Kidney (tissue), 13 donors: ENCODE measurements at regions not wholly inside any gene's neighbourhood (a gene's known extent, or its start where the extent isn't known, plus 50 kb on each side); places are given as distances from the start of the nearest gene placed in this dataset.

Source experiments
- DNase-seq, 5 donors: peaks; one replicate each; pipeline ENCODE4 v3.0.0-alpha.2; 2013 to 2020
- FAIRE-seq: peaks from 2 replicates; lab custom pipeline; 2012; peaks lifted over from hg19 to GRCh38; lab: Jason Lieb, UNC
- H3K27ac ChIP-seq, 2 donors: one replicate each; pipeline ENCODE4 v1.7.0; 2013; ENCODE audit warnings: low read depth in 2 of 2, low read length in 2 of 2, inconsistent platforms in 1 of 2
- H3K27me3 ChIP-seq: one replicate; pipeline ENCODE4 v1.7.1; 2013; ENCODE audit warnings: low read length, inconsistent platforms; ENCODE audit not compliant: control insufficient read depth, insufficient read depth
- H3K36me3 ChIP-seq, 3 donors: one replicate each; pipeline versions ENCODE4 v1.7.0 to v1.7.1; 2013; ENCODE audit warnings: low read length in 3 of 3, control low read depth in 1 of 3, inconsistent platforms in 1 of 3; ENCODE audit not compliant: insufficient read depth in 3 of 3, control insufficient read depth in 2 of 3
- H3K4me1 ChIP-seq, 3 donors: one replicate each; pipeline versions ENCODE4 v1.7.0 to v1.7.1; 2013; ENCODE audit warnings: low read length in 3 of 3, inconsistent platforms in 1 of 3, low read depth in 1 of 3; ENCODE audit not compliant: control insufficient read depth in 2 of 3, insufficient read depth in 2 of 3
- H3K4me3 ChIP-seq, 3 donors: one replicate each; pipeline versions ENCODE4 v1.7.0 to v1.8.1; 2013; ENCODE audit warnings: low read length in 3 of 3, control low read depth in 1 of 3, inconsistent platforms in 1 of 3
- H3K9ac ChIP-seq, 3 donors: one replicate each; pipeline versions ENCODE4 v1.7.0 to v1.7.1; 2013; ENCODE audit warnings: low read length in 3 of 3, control low read depth in 1 of 3, inconsistent platforms in 1 of 3
- H3K9me3 ChIP-seq, 3 donors: one replicate each; pipeline versions ENCODE4 v1.7.0 to v1.7.1; 2013; ENCODE audit warnings: low read length in 3 of 3, control low read depth in 1 of 3, inconsistent platforms in 1 of 3; ENCODE audit not compliant: control insufficient read depth in 2 of 3, insufficient read depth in 1 of 3
- CTCF ChIP-seq: IDR thresholded peaks from 3 replicates; pipeline ENCODE4 v1.5.1; 2012; ENCODE audit warnings: mild to moderate bottlenecking, moderate library complexity, borderline replicate concordance; ENCODE audit not compliant: insufficient read depth; ENCODE audit errors: extremely low read depth
- intact Hi-C: fragments of 100-400 bp; cut with DNase I; formaldehyde crosslinking; loops from one replicate; pipeline ENCODE4 v1.11.1; 2022
- donor health status: control.
- donor health status: control.
- donor health status: control.
- donor health status: control.
- donor health status: control.
- donor health status: DM: yes; HTN: yes; CAD: no.
- donor health status: Normal renal cell carcinoma (clear cell type).

DNA sequence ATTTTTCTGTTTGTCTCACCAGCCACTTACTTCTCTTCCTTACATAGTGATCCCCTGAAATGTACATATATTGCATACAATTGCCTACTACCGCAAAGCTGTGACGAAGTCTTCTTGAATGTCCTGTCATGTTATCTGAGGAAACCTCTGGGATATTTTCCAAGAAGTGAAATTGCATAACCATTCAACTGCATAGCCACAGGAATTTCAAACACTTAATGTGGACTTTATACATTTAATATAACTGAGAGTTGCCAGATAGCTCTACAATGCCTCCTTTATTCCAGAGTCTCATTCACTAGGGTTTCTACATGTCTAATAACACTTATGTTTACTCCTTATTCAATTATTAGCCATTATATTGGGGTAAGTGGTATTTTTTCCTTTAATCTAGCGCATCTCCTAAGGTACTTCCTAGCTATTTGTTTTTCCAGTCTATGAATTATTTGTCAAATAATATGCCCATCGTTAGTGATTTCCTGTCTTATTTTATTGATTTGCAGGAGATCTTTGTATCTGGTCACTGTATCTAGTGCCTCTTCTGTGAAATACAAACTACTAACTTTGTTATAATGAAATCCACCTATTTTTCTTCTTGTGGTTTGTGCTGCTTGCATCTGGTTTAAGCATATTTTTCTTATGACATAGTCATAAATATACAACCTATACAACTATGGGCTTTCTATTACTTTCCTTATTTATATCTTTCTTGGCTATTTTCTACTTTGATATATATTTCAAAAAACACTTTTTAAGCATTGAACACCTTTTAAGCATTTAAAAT, 69.2 kb upstream of the GRID2 start:
- no peak for FAIRE-seq
- no peak overlapping the region for H3K27ac ChIP-seq

DNA sequence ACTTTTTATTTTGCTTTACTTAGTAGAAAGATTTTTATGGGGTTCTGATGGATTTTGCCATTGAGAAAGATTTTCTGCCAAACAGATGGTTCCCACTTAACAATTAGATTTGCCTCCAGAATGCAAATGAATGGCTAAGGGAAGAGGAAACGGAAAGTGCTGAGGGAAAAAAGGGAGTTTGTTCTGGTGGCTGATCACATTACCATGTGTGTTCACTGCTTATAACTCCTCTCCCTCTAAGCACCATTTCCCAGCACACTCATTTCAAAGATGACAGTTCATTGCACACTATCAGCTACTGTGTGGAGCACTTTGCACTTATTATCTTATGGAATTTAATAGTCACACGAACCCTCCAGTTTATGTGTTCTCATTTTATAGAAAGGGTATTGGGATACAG, 68.0 kb upstream of the GRID2 start:
- peak in 2 of 5 donors; percentile 17 to 25 for DNase-seq
- Histone ChIP-seq H3K9me3 (peaks cover 0 to 7% (median 0%) of the 10 kb centered on the region in 3 donors), H3K9ac (no peak overlapping the region), H3K36me3 (no peaks in the 10 kb centered on the region), H3K4me3 (no peak overlapping the region), H3K27me3 (no peaks in the 10 kb centered on the region), H3K4me1 (no peaks in the 10 kb centered on the region), H3K27ac (no peak overlapping the region)
- no peak for TF ChIP-seq CTCF
- no peak for FAIRE-seq
- intact Hi-C loops = no loop called here

More for the DNA sequence above, 69.2 kb upstream of the GRID2 start:
- Histone ChIP-seq H3K9me3 (peaks cover 0 to 2% (median 0%) of the 10 kb centered on the region in 3 donors), H3K9ac (no peak overlapping the region), H3K27me3 (no peaks in the 10 kb centered on the region), H3K4me3 (no peak overlapping the region), H3K4me1 (no peaks in the 10 kb centered on the region), H3K36me3 (no peaks in the 10 kb centered on the region)
- TF ChIP-seq CTCF = no peak
- peak in 1 of 5 donors; percentile 3 for DNase-seq
- intact Hi-C loops = no loop called here

- H3K27ac ChIP-seq = no peak overlapping the region
- no peaks in the 10 kb centered on the region for H3K4me1 ChIP-seq
- H3K36me3 ChIP-seq = no peaks in the 10 kb centered on the region
- no peak for DNase-seq
- intact Hi-C loops = no loop called here
- TF ChIP-seq CTCF = no peak
- H3K9me3 ChIP-seq = peaks cover 0 to 7% (median 0%) of the 10 kb centered on the region in 3 donors
- no peaks in the 10 kb centered on the region for H3K27me3 ChIP-seq
- FAIRE-seq = no peak
- no peak overlapping the region for H3K9ac ChIP-seq
- H3K4me3 ChIP-seq = no peak overlapping the region
Observed at GRCh38 chr4:92236877-92237276, 66.9 kb upstream of the GRID2 start.
